ENCODE measurements at regions not wholly inside any gene's neighbourhood (a gene's known extent, or its start where the extent isn't known, plus 50 kb on each side); places are given as distances from the start of the nearest gene placed in this dataset.
"Not testable (repeated sequence)": the region's sequence is repeated elsewhere in the genome, so short reads cannot be mapped to it uniquely, and the experiment has no call there.

DNA sequence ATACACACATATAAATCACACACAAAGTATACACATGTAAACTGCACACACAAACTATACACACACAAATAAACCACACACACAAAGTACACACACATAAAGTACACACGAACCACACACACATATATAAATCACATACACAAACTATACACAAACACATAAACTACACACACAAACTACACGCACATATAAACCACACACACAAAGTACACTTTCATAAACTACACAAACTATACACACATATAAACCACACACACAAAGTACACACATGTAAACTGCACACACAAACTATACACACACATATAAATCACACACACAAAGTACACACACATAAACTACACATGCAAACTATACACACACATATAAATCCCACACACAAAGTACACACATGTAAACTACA, 347.3 kb downstream of the CNTNAP3B start:
- not testable (repeated sequence) for H3K36me3 ChIP-seq (ENCODE audit: control insufficient read depth, insufficient read depth, low read length); H3K27me3 ChIP-seq (ENCODE audit: control insufficient read depth, insufficient read depth, low read length); H3K4me3 ChIP-seq (ENCODE audit: low read depth, low read length); DNase-seq (ENCODE audit: low read depth)

DNA sequence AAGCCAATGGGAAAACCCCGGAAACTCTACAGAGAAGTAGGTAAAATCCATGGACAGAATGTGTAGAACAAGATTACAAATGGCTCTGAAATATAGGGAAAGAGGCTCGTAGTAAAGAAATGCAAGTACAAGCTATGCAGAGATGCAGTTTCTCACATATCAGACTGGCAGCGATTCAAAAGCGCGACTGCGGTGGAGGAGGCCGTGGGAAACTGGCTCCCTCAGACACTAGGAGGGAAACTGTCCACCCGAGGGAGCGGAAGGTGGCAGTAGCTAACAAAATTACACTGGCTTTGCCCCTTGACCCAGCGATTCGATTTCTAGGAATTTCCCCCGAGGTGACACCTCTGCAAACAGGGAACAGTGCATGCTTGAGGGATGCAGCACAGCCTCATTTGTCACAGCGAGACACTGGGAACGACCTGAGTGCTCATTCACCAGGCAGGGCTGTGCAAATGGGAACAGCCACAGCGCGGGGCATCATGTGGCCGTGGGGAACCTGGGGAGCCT, 349.3 kb downstream of the CNTNAP3B start:
- DNase-seq (ENCODE audit: low read depth); H3K27me3 ChIP-seq (ENCODE audit: control insufficient read depth, insufficient read depth, low read length); H3K36me3 ChIP-seq (ENCODE audit: control insufficient read depth, insufficient read depth, low read length); H3K4me3 ChIP-seq (ENCODE audit: low read depth, low read length): not testable (repeated sequence)

DNA sequence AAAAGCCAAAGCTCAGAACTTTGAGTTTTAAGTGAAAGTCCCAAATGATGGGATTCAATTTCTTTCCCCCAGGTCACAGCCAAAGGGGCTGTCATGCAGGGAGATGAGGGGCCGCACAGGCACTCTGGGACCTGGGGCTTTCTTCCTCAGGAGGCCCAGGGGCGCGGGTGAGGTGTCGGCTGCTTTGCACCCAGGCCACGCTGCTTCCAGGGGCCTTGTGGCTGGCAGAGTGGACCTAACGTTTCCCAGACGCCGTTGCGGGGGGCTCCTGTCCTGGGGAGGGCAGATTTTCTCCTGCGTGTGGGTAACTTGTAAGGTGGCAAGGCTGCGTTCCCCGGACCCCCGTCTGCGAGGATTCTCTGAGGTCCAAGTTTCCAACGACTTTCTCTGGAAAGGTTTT, 350.0 kb downstream of the CNTNAP3B start:
- H3K36me3 ChIP-seq (ENCODE audit: control insufficient read depth, insufficient read depth, low read length); H3K27me3 ChIP-seq (ENCODE audit: control insufficient read depth, insufficient read depth, low read length); DNase-seq (ENCODE audit: low read depth); H3K4me3 ChIP-seq (ENCODE audit: low read depth, low read length): not testable (repeated sequence)

DNA sequence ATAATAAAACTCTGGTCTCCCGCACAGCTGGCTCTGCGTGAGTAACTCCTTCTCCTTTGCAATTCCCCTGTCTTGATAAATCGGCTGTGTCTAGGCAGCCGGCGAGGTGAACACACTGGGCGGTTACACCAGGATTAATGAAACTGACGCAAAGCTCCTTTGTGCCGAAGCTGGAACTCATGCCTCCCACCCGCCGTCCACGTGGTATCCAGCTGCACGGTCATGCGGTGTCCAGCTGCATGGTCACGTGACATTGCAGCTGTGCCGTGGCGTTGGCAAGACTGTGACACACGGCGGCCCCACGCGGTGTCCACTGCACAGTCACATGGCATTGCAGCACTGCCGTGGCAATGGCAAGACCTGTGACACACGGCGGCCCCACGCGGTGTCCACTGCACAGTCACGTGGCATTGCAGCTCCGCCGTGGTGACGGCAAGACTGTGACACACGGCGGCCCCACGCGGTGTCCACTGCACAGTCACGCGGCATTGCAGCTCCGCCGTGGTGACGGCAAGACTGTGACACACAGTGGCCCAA, 350.6 kb downstream of the CNTNAP3B start:
- DNase-seq (ENCODE audit: low read depth); H3K36me3 ChIP-seq (ENCODE audit: control insufficient read depth, insufficient read depth, low read length); H3K4me3 ChIP-seq (ENCODE audit: low read depth, low read length); H3K27me3 ChIP-seq (ENCODE audit: control insufficient read depth, insufficient read depth, low read length): not testable (repeated sequence)

DNA sequence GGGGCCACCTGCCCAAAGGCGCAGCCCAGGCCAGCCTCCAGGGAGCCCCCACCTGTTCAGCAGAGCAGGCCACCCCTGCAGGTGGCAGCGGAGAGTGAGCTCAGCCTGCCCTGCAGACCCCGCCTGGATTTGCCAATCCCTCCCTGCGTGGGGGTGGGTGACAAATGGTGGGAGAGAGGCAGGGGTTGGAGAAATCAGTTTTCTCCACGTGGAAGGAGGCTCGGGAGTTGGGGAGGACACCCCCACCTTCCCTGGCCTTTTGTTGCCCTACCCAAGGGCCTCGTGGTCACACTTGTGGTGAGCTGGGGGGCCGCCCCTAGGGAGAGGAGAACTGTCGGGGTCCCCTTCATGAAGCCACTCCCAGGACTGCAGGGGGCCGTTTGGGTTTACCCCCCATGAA, 351.7 kb downstream of the CNTNAP3B start:
- H3K4me3 ChIP-seq (ENCODE audit: low read depth, low read length); H3K27me3 ChIP-seq (ENCODE audit: control insufficient read depth, insufficient read depth, low read length); H3K36me3 ChIP-seq (ENCODE audit: control insufficient read depth, insufficient read depth, low read length); DNase-seq (ENCODE audit: low read depth): not testable (repeated sequence)

DNA sequence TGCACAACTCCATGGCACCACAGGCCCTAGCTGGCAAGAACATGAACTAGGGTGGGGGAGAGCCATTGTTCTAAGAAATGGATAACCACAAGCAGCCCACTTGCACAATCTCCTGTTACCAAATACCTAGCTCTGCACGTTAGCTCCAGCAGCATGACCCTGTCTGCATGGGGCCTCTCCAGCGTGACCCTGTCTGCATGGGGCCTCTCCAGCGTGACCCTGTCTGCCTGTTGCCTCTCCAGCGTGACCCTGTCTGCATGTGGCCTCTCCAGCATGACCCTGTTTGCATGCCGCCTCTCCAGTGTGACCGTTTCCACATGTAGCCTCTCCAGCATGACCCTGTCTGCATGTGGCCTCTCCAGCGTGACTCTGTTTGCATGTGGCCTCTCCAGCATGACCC, 356.7 kb downstream of the CNTNAP3B start:
- not testable (repeated sequence) for H3K36me3 ChIP-seq (ENCODE audit: control insufficient read depth, insufficient read depth, low read length); DNase-seq (ENCODE audit: low read depth); H3K4me3 ChIP-seq (ENCODE audit: low read depth, low read length); H3K27me3 ChIP-seq (ENCODE audit: control insufficient read depth, insufficient read depth, low read length)

DNA sequence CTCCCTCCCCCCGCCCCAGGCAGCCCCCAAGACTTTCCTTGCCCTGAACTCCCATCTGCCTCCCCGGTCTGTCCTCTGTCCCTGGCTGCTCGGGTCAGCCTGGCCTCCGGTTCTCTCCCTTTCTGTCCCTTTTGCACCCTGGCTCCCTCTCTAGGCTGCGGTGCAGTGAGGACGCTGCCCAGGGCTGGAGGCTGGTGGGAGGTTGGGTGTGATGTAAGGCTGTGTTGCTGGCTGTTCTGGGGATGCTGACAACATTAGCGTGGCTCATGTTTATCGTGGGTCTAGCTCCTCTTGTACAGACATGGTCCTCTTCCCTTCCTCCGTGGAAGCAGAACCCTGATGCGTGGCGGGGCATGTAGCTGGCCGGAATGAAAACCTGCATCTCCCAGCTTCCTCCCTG, 357.5 kb downstream of the CNTNAP3B start:
- H3K36me3 ChIP-seq (ENCODE audit: control insufficient read depth, insufficient read depth, low read length); H3K27me3 ChIP-seq (ENCODE audit: control insufficient read depth, insufficient read depth, low read length); H3K4me3 ChIP-seq (ENCODE audit: low read depth, low read length); DNase-seq (ENCODE audit: low read depth): not testable (repeated sequence)

DNA sequence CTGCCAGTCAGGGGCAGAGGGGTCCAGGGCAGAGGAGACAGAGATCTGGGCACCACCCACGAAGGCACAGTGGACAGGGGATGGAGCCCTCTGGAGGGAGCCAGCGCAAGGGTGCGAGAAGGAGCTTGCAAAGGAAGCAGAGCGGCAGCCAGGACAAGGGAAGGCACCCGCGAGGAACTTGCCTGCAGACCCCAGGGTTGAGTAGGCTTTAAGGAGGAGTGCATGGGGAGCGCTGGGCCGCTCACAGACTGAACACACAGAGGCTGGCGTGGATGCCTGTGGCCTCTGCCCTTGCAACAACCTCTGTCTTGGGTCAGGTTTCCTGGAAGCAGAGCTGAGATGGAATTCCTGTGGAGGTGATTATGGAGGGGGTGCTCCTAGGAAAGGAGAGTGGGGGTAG, 374.4 kb downstream of the CNTNAP3B start:
- not testable (repeated sequence) for DNase-seq (ENCODE audit: low read depth); H3K4me3 ChIP-seq (ENCODE audit: low read depth, low read length); H3K36me3 ChIP-seq (ENCODE audit: control insufficient read depth, insufficient read depth, low read length)

DNA sequence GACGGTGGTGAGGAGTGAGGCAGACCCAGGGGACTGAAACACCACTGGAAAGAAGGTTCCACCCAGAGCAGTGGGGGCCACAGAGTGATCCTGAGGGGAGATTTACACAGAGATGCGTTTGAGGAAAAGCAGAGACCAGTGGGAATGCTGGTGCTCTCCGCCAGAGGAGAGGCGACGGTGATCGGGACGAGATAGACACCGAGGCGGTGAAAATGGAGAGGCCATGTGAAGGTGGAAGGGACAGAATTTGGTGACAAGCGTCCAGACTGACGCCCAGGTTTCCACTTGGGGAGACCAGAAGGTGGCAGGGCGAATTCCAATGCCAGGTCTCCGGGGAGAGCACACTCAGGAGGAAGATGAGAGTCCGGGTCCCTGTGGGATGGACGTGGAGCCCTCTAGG, 374.8 kb downstream of the CNTNAP3B start:
- DNase-seq (ENCODE audit: low read depth); H3K36me3 ChIP-seq (ENCODE audit: control insufficient read depth, insufficient read depth, low read length); H3K4me3 ChIP-seq (ENCODE audit: low read depth, low read length); H3K27me3 ChIP-seq (ENCODE audit: control insufficient read depth, insufficient read depth, low read length): not testable (repeated sequence)

More for the DNA sequence above, 374.4 kb downstream of the CNTNAP3B start:
- H3K27me3 ChIP-seq (ENCODE audit: control insufficient read depth, insufficient read depth, low read length) = not testable (repeated sequence)

DNA sequence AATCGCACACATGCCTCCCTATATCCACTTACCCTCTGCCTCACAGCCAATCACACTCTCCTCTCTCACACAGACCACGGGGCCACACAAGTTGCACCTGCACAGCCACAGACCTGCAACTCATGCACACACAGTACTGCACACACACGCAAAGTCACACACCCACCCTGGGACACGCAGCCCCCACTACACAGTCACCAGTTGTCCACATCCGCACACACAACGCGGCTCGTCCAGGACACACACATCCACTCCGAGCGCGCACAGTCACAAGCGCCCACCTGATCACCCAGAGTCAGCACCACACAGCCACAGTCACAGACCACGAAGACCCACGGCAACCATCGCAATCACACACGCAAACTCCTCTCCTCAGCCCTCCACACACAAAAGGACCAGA, 387.3 kb downstream of the CNTNAP3B start:
- not testable (repeated sequence) for H3K4me3 ChIP-seq (ENCODE audit: low read depth, low read length); DNase-seq (ENCODE audit: low read depth); H3K36me3 ChIP-seq (ENCODE audit: control insufficient read depth, insufficient read depth, low read length)

DNA sequence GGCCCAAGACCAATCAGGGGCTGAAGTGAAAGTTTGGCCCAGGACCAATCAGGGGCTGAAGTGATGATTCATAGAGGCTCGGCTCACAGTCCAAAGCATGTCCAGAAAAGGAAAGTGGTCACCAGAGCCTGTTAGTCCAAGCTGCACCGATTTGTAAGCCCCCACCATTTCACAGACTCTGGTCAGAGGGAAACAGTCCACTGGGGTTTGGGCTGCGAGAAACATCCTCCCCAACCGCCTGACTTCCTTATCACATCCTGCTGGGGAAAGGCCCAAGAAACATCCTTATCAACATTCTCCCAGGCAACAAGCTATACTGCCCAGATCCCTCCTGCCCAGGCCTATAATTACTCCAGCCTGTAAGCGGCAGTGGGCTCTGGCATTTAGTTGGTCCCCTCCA, 388.1 kb downstream of the CNTNAP3B start:
- DNase-seq (ENCODE audit: low read depth); H3K36me3 ChIP-seq (ENCODE audit: control insufficient read depth, insufficient read depth, low read length); H3K4me3 ChIP-seq (ENCODE audit: low read depth, low read length); H3K27me3 ChIP-seq (ENCODE audit: control insufficient read depth, insufficient read depth, low read length): not testable (repeated sequence)

More for the DNA sequence above, 387.3 kb downstream of the CNTNAP3B start:
- not testable (repeated sequence) for H3K27me3 ChIP-seq (ENCODE audit: control insufficient read depth, insufficient read depth, low read length)

DNA sequence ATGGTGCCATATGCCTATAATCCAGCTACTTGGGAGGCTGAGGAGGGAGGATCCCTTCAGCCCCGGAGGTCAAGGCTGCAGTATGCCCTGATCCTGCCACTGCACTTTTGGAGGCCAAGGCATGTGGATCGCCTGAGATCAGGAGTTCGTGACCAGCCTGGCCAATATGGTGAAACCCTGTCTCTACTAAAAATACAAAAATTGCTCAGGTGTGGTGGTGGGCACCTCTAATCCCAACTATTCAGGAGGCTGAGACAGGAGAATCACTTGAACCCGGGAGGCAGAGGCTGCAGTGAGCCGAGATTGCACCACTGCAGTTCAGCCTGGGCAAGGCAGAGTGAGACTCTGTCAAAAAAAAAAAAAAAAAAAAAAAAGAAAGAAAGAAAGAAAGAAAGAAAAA, 390.5 kb downstream of the CNTNAP3B start:
- not testable (repeated sequence) for H3K36me3 ChIP-seq (ENCODE audit: control insufficient read depth, insufficient read depth, low read length); H3K4me3 ChIP-seq (ENCODE audit: low read depth, low read length); H3K27me3 ChIP-seq (ENCODE audit: control insufficient read depth, insufficient read depth, low read length); DNase-seq (ENCODE audit: low read depth)

DNA sequence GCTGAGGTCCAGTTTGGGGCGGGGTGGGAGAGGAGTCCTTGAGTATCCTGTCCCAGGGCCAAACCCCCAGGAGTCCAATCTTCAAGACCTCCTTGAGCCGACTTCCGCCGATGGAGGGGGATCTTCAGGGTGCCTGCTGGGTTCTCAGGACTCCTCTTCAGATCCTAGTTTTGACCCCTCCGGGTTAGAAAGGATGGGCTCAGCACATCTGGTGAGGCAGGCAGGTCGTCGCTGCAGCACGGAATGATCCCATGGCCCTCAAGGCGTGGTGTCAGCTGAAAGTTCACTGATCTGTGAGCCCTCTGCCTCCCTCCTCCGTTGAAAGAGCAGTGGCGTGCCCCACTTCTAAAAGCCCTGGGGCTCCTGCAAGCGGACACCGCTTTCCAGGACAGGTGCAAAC, 430.0 kb downstream of the CNTNAP3B start:
- H3K4me3 ChIP-seq (ENCODE audit: low read depth, low read length); H3K27me3 ChIP-seq (ENCODE audit: control insufficient read depth, insufficient read depth, low read length); H3K36me3 ChIP-seq (ENCODE audit: control insufficient read depth, insufficient read depth, low read length); DNase-seq (ENCODE audit: low read depth): not testable (repeated sequence)

DNA sequence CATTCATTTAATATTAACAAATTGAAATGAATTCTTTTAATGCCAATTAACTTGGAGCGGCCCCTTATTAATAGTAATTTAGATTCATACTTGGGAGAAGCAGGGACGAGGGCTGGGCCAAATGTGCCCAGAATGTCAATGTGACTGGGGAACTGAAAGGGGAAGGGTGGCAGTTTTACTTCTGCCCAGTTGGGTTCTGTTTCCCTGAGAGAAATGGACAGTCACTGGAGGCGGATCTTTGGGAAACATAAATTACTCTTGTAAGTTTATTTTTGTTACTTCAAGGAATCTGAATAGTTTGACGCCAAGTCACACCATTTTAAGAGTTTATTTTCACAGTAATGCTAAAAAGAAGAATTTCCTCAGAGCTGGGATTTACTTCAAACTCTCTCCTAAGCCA, 432.1 kb downstream of the CNTNAP3B start:
- H3K4me3 ChIP-seq (ENCODE audit: low read depth, low read length); DNase-seq (ENCODE audit: low read depth); H3K36me3 ChIP-seq (ENCODE audit: control insufficient read depth, insufficient read depth, low read length); H3K27me3 ChIP-seq (ENCODE audit: control insufficient read depth, insufficient read depth, low read length): not testable (repeated sequence)

DNA sequence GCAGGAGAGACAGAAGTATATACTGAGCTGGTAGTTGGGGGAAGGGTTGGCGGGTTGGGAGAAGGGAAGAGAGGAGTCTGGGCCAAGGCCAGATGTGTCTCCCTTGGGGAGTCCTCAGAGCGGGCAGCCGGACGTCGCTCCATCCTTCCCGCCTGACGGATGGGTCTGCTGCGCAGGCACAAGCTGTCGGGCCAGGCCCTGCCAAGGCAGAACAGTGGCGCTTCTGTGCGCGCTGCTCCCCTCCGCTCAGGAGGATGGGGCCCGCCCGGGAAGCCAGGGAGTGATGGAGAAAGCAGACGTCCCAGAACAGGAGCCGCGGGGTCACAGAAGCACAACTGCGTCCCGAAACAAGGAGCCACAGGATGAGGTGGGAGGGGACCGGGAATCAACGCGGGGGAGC, 449.9 kb downstream of the CNTNAP3B start:
- not testable (repeated sequence) for H3K27me3 ChIP-seq (ENCODE audit: control insufficient read depth, insufficient read depth, low read length); DNase-seq (ENCODE audit: low read depth); H3K4me3 ChIP-seq (ENCODE audit: low read depth, low read length); H3K36me3 ChIP-seq (ENCODE audit: control insufficient read depth, insufficient read depth, low read length)

DNA sequence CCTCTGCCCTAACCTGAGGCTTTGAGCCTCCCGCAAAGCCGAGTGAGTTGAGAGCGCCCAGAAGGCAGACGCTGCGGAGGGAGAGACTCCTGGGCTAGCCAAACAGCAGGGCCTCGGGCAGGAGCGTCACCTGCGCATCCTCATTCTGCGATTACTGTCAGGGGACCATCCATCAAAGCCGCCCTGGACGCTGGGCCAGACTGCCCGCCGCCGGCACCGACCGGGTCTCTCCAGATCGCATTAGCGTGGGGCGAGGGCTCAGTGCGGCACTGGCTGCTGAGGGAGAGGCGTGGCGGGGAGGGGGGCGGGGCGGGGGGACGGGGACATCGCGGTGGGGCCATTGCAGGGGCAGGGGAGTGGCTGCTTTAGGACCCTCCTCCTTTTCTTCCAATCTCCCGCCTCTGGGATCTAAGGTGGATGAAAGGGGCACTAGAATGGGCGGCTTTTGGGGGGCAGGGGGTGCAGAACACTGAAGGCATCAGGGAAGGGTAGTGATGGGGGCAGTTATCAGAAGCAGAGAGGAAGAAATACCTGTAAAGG, 465.7 kb downstream of the CNTNAP3B start:
- DNase-seq (ENCODE audit: low read depth); H3K4me3 ChIP-seq (ENCODE audit: low read depth, low read length); H3K36me3 ChIP-seq (ENCODE audit: control insufficient read depth, insufficient read depth, low read length): not testable (repeated sequence)

More for the DNA sequence above, 465.7 kb downstream of the CNTNAP3B start:
- H3K27me3 ChIP-seq (ENCODE audit: control insufficient read depth, insufficient read depth, low read length) = not testable (repeated sequence)
